Ovary (tissue), 7 donors: ENCODE measurements at regions not wholly inside any gene's neighbourhood (a gene's known extent, or its start where the extent isn't known, plus 50 kb on each side); places are given as distances from the start of the nearest gene placed in this dataset.

Source experiments
- DNase-seq, 5 donors: peaks; one replicate each; pipeline ENCODE4 v3.0.0-alpha.2; 2019 to 2020
- H3K27ac ChIP-seq, 2 donors: fragments of 200-600 bp; one replicate each; pipeline versions ENCODE4 v1.5.1 to v1.8.0; 2019 to 2022
- H3K27me3 ChIP-seq: fragments of 200-600 bp; one replicate; pipeline ENCODE4 v1.8.0; 2022
- H3K36me3 ChIP-seq: fragments of 200-600 bp; sonication (generic); one replicate; pipeline ENCODE4 v1.5.1; 2019
- H3K4me1 ChIP-seq: one replicate; pipeline ENCODE4 v1.8.1; 2013; ENCODE audit warnings: mild to moderate bottlenecking, moderate library complexity; ENCODE audit not compliant: insufficient read depth
- H3K4me3 ChIP-seq: fragments of 200-600 bp; sonication (generic); one replicate; pipeline ENCODE4 v1.5.1; 2017
- H3K9me3 ChIP-seq, 2 donors: fragments of 200-600 bp in 1 of 2; sonication (generic) in 1 of 2; one replicate each; pipeline versions ENCODE4 v1.5.1 to v1.8.1; 2013 to 2019; ENCODE audit warnings: mild to moderate bottlenecking in 1 of 2, moderate library complexity in 1 of 2
- EP300 ChIP-seq: sonication (generic); formaldehyde crosslinking; IDR thresholded peaks from one replicate; pipeline ENCODE4 v1.6.1; 2017; ENCODE audit warnings: antibody characterized with exemption
- POLR2A ChIP-seq: fragments of 450-650 bp; IDR thresholded peaks from one replicate; pipeline ENCODE4 v1.6.1; 2017; ENCODE audit warnings: antibody characterized with exemption, mild to moderate bottlenecking, moderate library complexity
- WGBS, 3 donors: extraction: QIAGEN DNeasy Blood & Tissue Kit in 1 of 3; methylation state at CpG; one replicate each; pipeline versions ENCODE4 v1.1.5 to v1.1.7; 2013 to 2017; 5-methylcytosine and 5-hydroxymethylcytosine counted together
- intact Hi-C, 4 donors: fragments of 100-400 bp; cut with DNase I; formaldehyde crosslinking; loops; one replicate each; pipeline versions ENCODE4 v1.11.0 to v1.15.1; 2022 to 2023
- TF ChIP-seq, protein P1 (sequence below), 3 donors: fragments of 450-650 bp in 2 of 3; fragments of 200-600 bp in 1 of 3; IDR thresholded peaks; one replicate each; pipeline versions ENCODE4 v1.5.1 to v1.8.0; 2016 to 2022; ENCODE audit warnings: antibody characterized with exemption in 3 of 3, mild to moderate bottlenecking in 1 of 3
- donor health status: DM: no; HTN: no; CAD: no; lungs with moderate emphysema.
- donor health status: DM: no; HTN: no; CAD: no.
- donor health status: Bipolar disorder and iron deficiency.
- donor health status: DM: no; HTN: no; CAD: no.
- donor health status: DM: yes; HTN: yes; CAD: no.

DNA sequence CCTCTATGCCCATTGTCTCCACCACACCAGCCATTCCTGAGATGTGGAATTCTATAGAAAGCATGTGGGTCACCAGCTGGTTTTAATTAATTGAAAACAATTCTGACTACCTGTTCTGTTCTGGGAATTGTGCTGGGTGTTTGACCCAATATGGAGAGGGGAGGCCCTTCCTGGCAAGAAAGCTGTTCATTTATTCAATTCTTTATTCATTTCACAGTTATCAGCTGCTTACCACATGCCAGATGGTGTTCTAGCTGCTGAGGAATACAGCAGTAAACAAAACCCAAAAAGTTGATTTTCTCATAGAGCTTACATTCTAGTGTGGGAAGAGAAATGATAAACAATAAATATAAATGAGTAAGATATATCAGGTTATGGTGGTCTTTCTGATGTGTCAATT lies 296.1 kb upstream of the RASGRP1 start:
- H3K9me3 ChIP-seq = no peaks in the 10 kb centered on the region
- H3K27me3 ChIP-seq = no peaks in the 10 kb centered on the region
- no peak for DNase-seq
- no peak overlapping the region for H3K4me3 ChIP-seq
- H3K4me1 ChIP-seq = peaks cover 14% of the 10 kb centered on the region
- H3K36me3 ChIP-seq = no peaks in the 10 kb centered on the region
- TF ChIP-seq, protein P1, sequence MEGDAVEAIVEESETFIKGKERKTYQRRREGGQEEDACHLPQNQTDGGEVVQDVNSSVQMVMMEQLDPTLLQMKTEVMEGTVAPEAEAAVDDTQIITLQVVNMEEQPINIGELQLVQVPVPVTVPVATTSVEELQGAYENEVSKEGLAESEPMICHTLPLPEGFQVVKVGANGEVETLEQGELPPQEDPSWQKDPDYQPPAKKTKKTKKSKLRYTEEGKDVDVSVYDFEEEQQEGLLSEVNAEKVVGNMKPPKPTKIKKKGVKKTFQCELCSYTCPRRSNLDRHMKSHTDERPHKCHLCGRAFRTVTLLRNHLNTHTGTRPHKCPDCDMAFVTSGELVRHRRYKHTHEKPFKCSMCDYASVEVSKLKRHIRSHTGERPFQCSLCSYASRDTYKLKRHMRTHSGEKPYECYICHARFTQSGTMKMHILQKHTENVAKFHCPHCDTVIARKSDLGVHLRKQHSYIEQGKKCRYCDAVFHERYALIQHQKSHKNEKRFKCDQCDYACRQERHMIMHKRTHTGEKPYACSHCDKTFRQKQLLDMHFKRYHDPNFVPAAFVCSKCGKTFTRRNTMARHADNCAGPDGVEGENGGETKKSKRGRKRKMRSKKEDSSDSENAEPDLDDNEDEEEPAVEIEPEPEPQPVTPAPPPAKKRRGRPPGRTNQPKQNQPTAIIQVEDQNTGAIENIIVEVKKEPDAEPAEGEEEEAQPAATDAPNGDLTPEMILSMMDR (IDR thresholded peaks at IDR 0.05) = no peak
- TF ChIP-seq EP300 (no peak), POLR2A (no peak)
- no peak overlapping the region for H3K27ac ChIP-seq
- intact Hi-C loops = no loop called here

DNA sequence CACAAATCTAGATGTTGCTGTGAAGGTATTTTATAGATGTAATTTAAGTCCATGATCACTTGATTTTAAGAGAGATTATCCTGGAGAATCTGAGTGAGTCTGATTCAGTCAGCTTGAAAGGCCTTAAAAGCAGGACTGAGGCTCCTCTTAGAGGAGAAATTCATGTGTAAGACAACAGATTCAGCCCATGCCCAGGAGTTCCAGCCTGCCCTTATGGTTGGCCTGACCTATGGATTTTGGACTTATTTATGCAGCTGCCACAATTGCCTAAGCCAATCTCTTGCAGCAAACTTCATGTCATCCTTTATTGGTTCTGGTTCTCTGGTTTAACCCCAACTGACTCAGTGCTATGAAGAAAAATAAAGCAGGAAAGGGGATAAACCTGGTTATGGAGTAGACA lies 296.5 kb upstream of the RASGRP1 start:
- no peaks in the 10 kb centered on the region for H3K36me3 ChIP-seq
- no peaks in the 10 kb centered on the region for H3K9me3 ChIP-seq
- intact Hi-C loops = no loop called here
- DNase-seq = no peak
- H3K27me3 ChIP-seq = no peaks in the 10 kb centered on the region
- peaks cover 14% of the 10 kb centered on the region for H3K4me1 ChIP-seq
- H3K27ac ChIP-seq = no peak overlapping the region
- TF ChIP-seq, protein P1 (IDR thresholded peaks at IDR 0.05) = no peak
- TF ChIP-seq EP300 (no peak), POLR2A (no peak)
- no peak overlapping the region for H3K4me3 ChIP-seq

DNA sequence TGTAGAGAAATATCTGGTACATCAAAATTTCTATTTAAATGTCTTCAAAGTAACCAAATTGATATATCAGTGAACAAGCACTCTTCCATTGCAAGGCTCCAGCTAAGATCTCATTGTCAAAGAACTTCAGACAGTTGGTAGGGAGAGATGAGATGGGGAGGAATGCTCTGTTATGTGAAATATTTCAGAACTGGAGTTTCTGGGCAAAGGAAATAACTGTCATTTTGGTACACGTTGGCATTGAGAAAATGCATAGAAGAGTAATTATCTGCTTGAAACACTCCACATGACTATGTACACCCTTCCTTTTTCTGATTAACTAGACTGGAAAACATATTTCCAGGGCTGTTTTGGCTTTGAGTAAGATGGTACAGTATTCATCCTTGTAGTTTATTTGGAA lies 297.5 kb upstream of the RASGRP1 start:
- WGBS, 3 donors = 45 to 71% (median 60%) methylated on average over 1 of the region's 1 CpG
- TF ChIP-seq POLR2A (no peak), EP300 (no peak)
- TF ChIP-seq, protein P1 (IDR thresholded peaks at IDR 0.05) = no peak
- Histone ChIP-seq H3K27me3 (no peaks in the 10 kb centered on the region), H3K9me3 (no peaks in the 10 kb centered on the region), H3K36me3 (no peaks in the 10 kb centered on the region), H3K4me1 (peaks cover 14% of the 10 kb centered on the region), H3K27ac (no peak overlapping the region), H3K4me3 (no peak overlapping the region)
- no peak for DNase-seq
- intact Hi-C loops = no loop called here

DNA sequence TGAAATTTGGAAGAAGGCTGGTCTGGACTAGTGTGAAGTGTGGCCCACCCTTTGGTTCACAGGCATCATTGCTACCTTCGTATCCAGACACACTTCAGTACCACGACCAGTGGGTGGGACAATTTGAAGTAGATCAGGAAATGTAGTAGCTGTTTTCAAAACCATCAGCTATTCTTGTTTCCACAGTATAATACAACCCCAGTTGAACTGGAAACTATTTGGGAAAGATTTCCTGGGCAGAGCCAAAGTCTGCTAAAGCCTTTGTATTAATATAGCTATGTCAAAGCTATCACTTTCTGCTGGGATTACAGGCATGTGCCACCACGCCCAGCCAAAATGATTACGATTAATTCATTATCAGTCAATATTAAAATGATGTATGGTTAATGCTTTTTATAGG lies 298.8 kb upstream of the RASGRP1 start:
- H3K36me3 ChIP-seq = no peaks in the 10 kb centered on the region
- no peak for DNase-seq
- H3K4me1 ChIP-seq = peaks cover 14% of the 10 kb centered on the region
- TF ChIP-seq, protein P1 (IDR thresholded peaks at IDR 0.05) = no peak
- TF ChIP-seq EP300 (no peak), POLR2A (no peak)
- H3K4me3 ChIP-seq = no peak overlapping the region
- H3K27me3 ChIP-seq = no peaks in the 10 kb centered on the region
- intact Hi-C loops = no loop called here
- 75 to 79% (median 79%) methylated on average over 4 of the region's 4 CpGs for WGBS, 3 donors
- no peak overlapping the region for H3K27ac ChIP-seq
- no peaks in the 10 kb centered on the region for H3K9me3 ChIP-seq

DNA sequence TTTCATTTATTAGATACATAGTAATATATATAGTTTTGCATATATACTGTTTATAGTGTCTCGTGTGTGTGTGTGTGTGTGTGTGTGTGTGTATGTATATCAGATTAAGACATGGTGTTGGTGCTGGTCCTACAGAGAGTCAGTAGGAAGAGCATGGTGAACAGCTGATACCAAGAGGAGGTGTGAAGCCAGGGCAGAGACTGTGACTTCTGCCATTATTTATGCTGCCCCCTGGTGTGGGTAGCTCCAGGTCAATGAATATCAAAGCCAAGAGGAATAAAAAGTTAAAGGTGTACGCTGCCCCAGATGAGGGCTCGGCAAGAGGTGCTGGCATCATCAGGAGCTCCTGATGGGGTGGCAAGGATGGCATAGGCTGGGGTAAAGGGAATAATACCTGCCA lies 299.5 kb upstream of the RASGRP1 start:
- H3K4me1 ChIP-seq = peaks cover 14% of the 10 kb centered on the region
- no peaks in the 10 kb centered on the region for H3K27me3 ChIP-seq
- no peak overlapping the region for H3K4me3 ChIP-seq
- no peak for TF ChIP-seq POLR2A
- no peak for TF ChIP-seq EP300
- TF ChIP-seq, protein P1 (IDR thresholded peaks at IDR 0.05) = no peak
- no peak overlapping the region for H3K27ac ChIP-seq
- H3K36me3 ChIP-seq = no peaks in the 10 kb centered on the region
- 73 to 86% (median 74%) methylated on average over 3 of the region's 3 CpGs for WGBS, 3 donors
- DNase-seq = no peak
- H3K9me3 ChIP-seq = no peaks in the 10 kb centered on the region
- intact Hi-C loops = no loop called here
